GM12878 (cell line): ENCODE measurements at regions not wholly inside any gene's neighbourhood (a gene's known extent, or its start where the extent isn't known, plus 50 kb on each side); places are given as distances from the start of the nearest gene placed in this dataset.

Experiments used
- ATAC-seq: fragments of 200-7000 bp; cut with Tn5 transposase; 3 replicates; pipeline ENCODE4 v1.9.1; 2020; ENCODE audit warnings: mild to moderate bottlenecking, moderate library complexity
- BruUV-seq: library from RNA; stranded (reverse); fragments of 400-500 nt; replicated peaks from 2 replicates; lab custom pipeline; 2021; lab: Mats Ljungman, UMichigan
- CTCF ChIA-PET: fragments of 300-600 bp; sonication (Branson Sonifier 250); formaldehyde crosslinking; extraction: SDS; loops from one replicate; lab custom pipeline; 2021; ENCODE audit warnings: inconsistent platforms; lab: Yijun Ruan, JAX
- POLR2A ChIA-PET: fragments of 350-600 bp; formaldehyde crosslinking; extraction: SDS; loops from one replicate; lab custom pipeline; 2021; ENCODE audit warnings: inconsistent platforms; lab: Charles Lee
- RAD21 ChIA-PET: fragments of 300-600 bp; sonication (Branson Sonifier 250); formaldehyde crosslinking; loops from one replicate; lab custom pipeline; 2023; ENCODE audit warnings: antibody characterized with exemption; ENCODE audit not compliant: unreplicated experiment; lab: Charles Lee
- SMC1A ChIA-PET: fragments of 300-600 bp; sonication (Branson Sonifier 250); formaldehyde crosslinking; loops from one replicate; lab custom pipeline; 2023; ENCODE audit not compliant: unreplicated experiment, uncharacterized antibody; lab: Charles Lee
- DNase-seq: peaks from one replicate; pipeline ENCODE4 v3.0.0-alpha.2; 2011; ENCODE audit warnings: low read depth, low spot score
- FAIRE-seq: peaks from 3 replicates; lab custom pipeline; 2011; peaks lifted over from hg19 to GRCh38; lab: Jason Lieb, UNC
- H2AFZ ChIP-seq: 2 replicates; pipeline ENCODE4 v1.6.0; 2011; ENCODE audit warnings: low read depth, low read length, control low read depth; ENCODE audit not compliant: control insufficient read depth
- H3K27ac ChIP-seq: 2 replicates; pipeline ENCODE4 v1.5.1; 2011; ENCODE audit warnings: control low read depth; ENCODE audit not compliant: control insufficient read depth, insufficient read depth
- H3K27me3 ChIP-seq, 2 experiments: replicated peaks in 1 of 2; 2 replicates each; pipeline versions ENCODE4 v1.6.0 to v1.6.1; 2011; ENCODE audit warnings: low read length in 1 of 2; ENCODE audit not compliant: control insufficient read depth in 2 of 2, insufficient read depth in 2 of 2
- H3K36me3 ChIP-seq, 2 experiments: 2 replicates each; pipeline ENCODE4 v1.5.1; 2011; ENCODE audit warnings: low read length in 1 of 2; ENCODE audit not compliant: control insufficient read depth in 2 of 2, insufficient read depth in 2 of 2
- H3K4me1 ChIP-seq: 2 replicates; pipeline ENCODE4 v1.6.1; 2011; ENCODE audit warnings: mild to moderate bottlenecking, low read length, moderate library complexity, mixed read lengths; ENCODE audit not compliant: control insufficient read depth, insufficient read depth
- H3K4me2 ChIP-seq: 2 replicates; pipeline ENCODE4 v1.6.0; 2011; ENCODE audit warnings: control low read depth; ENCODE audit not compliant: control insufficient read depth, insufficient read depth
- H3K4me3 ChIP-seq: fragments of 200-600 bp; sonication (generic); 2 replicates; pipeline ENCODE4 v1.5.1; 2016
- H3K79me2 ChIP-seq: 2 replicates; pipeline ENCODE4 v1.6.0; 2011; ENCODE audit warnings: low read length; ENCODE audit not compliant: control insufficient read depth, insufficient read depth
- H3K9ac ChIP-seq: 2 replicates; pipeline ENCODE4 v1.8.0; 2011; ENCODE audit warnings: low read length, control low read depth, mixed read lengths; ENCODE audit not compliant: control insufficient read depth, insufficient read depth
- H3K9me3 ChIP-seq: replicated peaks from 3 replicates; pipeline ENCODE4 v1.5.1; 2011; ENCODE audit warnings: mild to moderate bottlenecking, low read length; ENCODE audit not compliant: control insufficient read depth, insufficient read depth
- H4K20me1 ChIP-seq: 2 replicates; pipeline ENCODE4 v1.6.0; 2011; ENCODE audit not compliant: control insufficient read depth, insufficient read depth
- BCLAF1 ChIP-seq: fragments of 450-650 bp; IDR thresholded peaks from 2 replicates; pipeline ENCODE4 v1.6.1; 2017; ENCODE audit warnings: antibody characterized with exemption, mild to moderate bottlenecking, moderate library complexity
- BHLHE40 ChIP-seq, 2 experiments: fragments of 450-650 bp in 1 of 2; IDR thresholded peaks; 2 replicates each; pipeline ENCODE4 v1.6.1; 2011 to 2017; ENCODE audit warnings: low read depth in 2 of 2, borderline replicate concordance in 1 of 2, improper control_type of control experiment in 1 of 2, low read length in 1 of 2, mild to moderate bottlenecking in 1 of 2
- CBFB ChIP-seq: IDR thresholded peaks from 2 replicates; pipeline ENCODE4 v1.6.1; 2016; ENCODE audit warnings: antibody characterized with exemption, low read depth
- CHD1 ChIP-seq: IDR thresholded peaks from 2 replicates; pipeline ENCODE4 v1.6.1; 2012; ENCODE audit warnings: low read depth, low read length, improper control_type of control experiment
- CREB1 ChIP-seq: IDR thresholded peaks from 2 replicates; pipeline ENCODE4 v1.6.1; 2012; ENCODE audit warnings: low read depth, mild to moderate bottlenecking, inconsistent platforms
- GATAD2B ChIP-seq: fragments of 450-650 bp; conservative IDR thresholded peaks from 2 replicates; pipeline ENCODE4 v1.6.1; 2017; ENCODE audit warnings: low read depth, mild to moderate bottlenecking, moderate library complexity
- NFYB ChIP-seq: IDR thresholded peaks from 2 replicates; pipeline ENCODE4 v1.6.1; 2011; ENCODE audit warnings: low read depth, mild to moderate bottlenecking, low read length, improper control_type of control experiment, moderate library complexity; ENCODE audit not compliant: insufficient read depth
- PKNOX1 ChIP-seq: fragments of 450-650 bp; IDR thresholded peaks from 2 replicates; pipeline ENCODE4 v1.6.1; 2016; ENCODE audit warnings: mild to moderate bottlenecking
- SKIL ChIP-seq: fragments of 450-650 bp; IDR thresholded peaks from 2 replicates; pipeline ENCODE4 v1.6.1; 2017; ENCODE audit warnings: mild to moderate bottlenecking, low read depth, inconsistent platforms; ENCODE audit not compliant: poor library complexity, severe bottlenecking
- SMAD5 ChIP-seq: IDR thresholded peaks from 2 replicates; pipeline ENCODE4 v1.6.1; 2016; ENCODE audit warnings: antibody characterized with exemption, low read depth
- SPI1 ChIP-seq: IDR thresholded peaks from 2 replicates; pipeline ENCODE4 v1.6.1; 2011; ENCODE audit warnings: low read depth, mild to moderate bottlenecking, low read length, moderate library complexity, borderline replicate concordance; ENCODE audit not compliant: insufficient read depth
- ZNF24 ChIP-seq: fragments of 450-650 bp; IDR thresholded peaks from 2 replicates; pipeline ENCODE4 v1.6.1; 2017; ENCODE audit warnings: antibody characterized with exemption, mild to moderate bottlenecking
- ZNF687 ChIP-seq: fragments of 450-650 bp; IDR thresholded peaks from 2 replicates; pipeline ENCODE4 v1.6.1; 2017; ENCODE audit warnings: mild to moderate bottlenecking, moderate library complexity
- WGBS: methylation state at CpG from one replicate; pipeline ENCODE4 v1.1.6; 2016; ENCODE audit warnings: low lambda C conversion rate; ENCODE audit not compliant: insufficient replicate concordance, insufficient coverage; ENCODE audit errors: missing lambda C conversion rate; 5-methylcytosine and 5-hydroxymethylcytosine counted together
- in situ Hi-C: fragments of 300-500 bp; cut with MboI; formaldehyde crosslinking; loops from 9 replicates; pipeline ENCODE4 v1.14.3; 2018; ENCODE audit warnings: mixed read lengths
- intact Hi-C: fragments of 100-400 bp; cut with micrococcal nuclease; formaldehyde crosslinking; loops from one replicate; pipeline ENCODE4 v1.14.2; 2022; ENCODE audit not compliant: unreplicated experiment

GRCh38 chr10:105952153-105952552 is 1212.4 kb downstream of the SORCS1 start:
- ATAC-seq = peak; percentile 97
- Histone ChIP-seq H3K4me2 (peak overlapping the region; percentile 20; the same call in 1 of the 2 replicates), H3K27ac (no peak overlapping the region), H4K20me1 (no peaks in the 10 kb centered on the region), H3K4me1 (no peaks in the 10 kb centered on the region), H2AFZ (peak overlapping the region; percentile 75), H3K27me3 (no peaks in the 10 kb centered on the region), H3K36me3 (no peaks in the 10 kb centered on the region), H3K9me3 (no peaks in the 10 kb centered on the region; the same call in 2 of the 3 replicates), H3K79me2 (no peaks in the 10 kb centered on the region), H3K9ac (no peak overlapping the region), H3K4me3 (no peak overlapping the region)
- intact Hi-C loops = loop anchor here (5.0 kb wide), 1 partner anchor 155 kb away; no protein-coding TSS in a partner anchor
- 0% methylated on average over 3 of the region's 3 CpGs for WGBS
- ChIA-PET SMC1A (interaction anchor here (0.8 to 3.4 kb wide), 14 partner anchors 9 to 156 kb away, joined by 3 to 36 read pairs (median 4); no protein-coding TSS in a partner anchor), CTCF (interaction anchor here (0.8 to 9.8 kb wide), 9 partner anchors 11 to 404 kb away, joined by 3 to 111 read pairs (median 5); no protein-coding TSS in a partner anchor), RAD21 (interaction anchor here (1.0 to 2.4 kb wide), 4 partner anchors 12 to 108 kb away, joined by 3 to 25 read pairs (median 4); no protein-coding TSS in a partner anchor), POLR2A (interaction anchor here (0.7 kb wide), 1 partner anchor 218 kb away, joined by 3 read pairs; no protein-coding TSS in a partner anchor)
- DNase-seq = peak; percentile 59
- peak; percentile 91 for FAIRE-seq
- BruUV-seq = no TSS peak
- in situ Hi-C loops = loop anchor here (10.0 kb wide), 1 partner anchor 233 kb away; no protein-coding TSS in a partner anchor
- TF ChIP-seq SKIL = peak; percentile 41
- TF ChIP-seq CBFB = no peak
- no peak for TF ChIP-seq ZNF24
- no peak for TF ChIP-seq GATAD2B
- TF ChIP-seq BHLHE40 (IDR thresholded peaks at IDR 0.05; ENCODE audit: borderline replicate concordance in 1 of 2, low read depth in 2 of 2, low read length in 1 of 2) = peak; percentile 90 to 93
- TF ChIP-seq CHD1 = no peak
- peak; percentile 56; the same call in 1 of the 2 replicates for TF ChIP-seq PKNOX1
- peak; percentile 82 for TF ChIP-seq SPI1
- 0 out of 2 replicates have a peak, but pooled peaks have one; percentile 14 for TF ChIP-seq ZNF687
- TF ChIP-seq CREB1 = peak; percentile 28; the same call in 1 of the 2 replicates
- TF ChIP-seq SMAD5 = no peak
- TF ChIP-seq BCLAF1 = no peak
- peak; percentile 71 for TF ChIP-seq NFYB
